H54 (cell line): ENCODE measurements at regions not wholly inside any gene's neighbourhood (a gene's known extent, or its start where the extent isn't known, plus 50 kb on each side); places are given as distances from the start of the nearest gene placed in this dataset.

Experiments
- DNase-seq: peaks from one replicate; pipeline ENCODE4 v3.0.0; 2011; ENCODE audit warnings: low spot score, mixed read lengths; ENCODE audit not compliant: insufficient read length
- FAIRE-seq: peaks from 3 replicates; lab custom pipeline; 2011; peaks lifted over from hg19 to GRCh38; lab: Jason Lieb, UNC
- POLR2A ChIP-seq: IDR thresholded peaks from 2 replicates; pipeline ENCODE4 v1.6.1; 2011; ENCODE audit warnings: low read depth, mild to moderate bottlenecking, low read length

DNA sequence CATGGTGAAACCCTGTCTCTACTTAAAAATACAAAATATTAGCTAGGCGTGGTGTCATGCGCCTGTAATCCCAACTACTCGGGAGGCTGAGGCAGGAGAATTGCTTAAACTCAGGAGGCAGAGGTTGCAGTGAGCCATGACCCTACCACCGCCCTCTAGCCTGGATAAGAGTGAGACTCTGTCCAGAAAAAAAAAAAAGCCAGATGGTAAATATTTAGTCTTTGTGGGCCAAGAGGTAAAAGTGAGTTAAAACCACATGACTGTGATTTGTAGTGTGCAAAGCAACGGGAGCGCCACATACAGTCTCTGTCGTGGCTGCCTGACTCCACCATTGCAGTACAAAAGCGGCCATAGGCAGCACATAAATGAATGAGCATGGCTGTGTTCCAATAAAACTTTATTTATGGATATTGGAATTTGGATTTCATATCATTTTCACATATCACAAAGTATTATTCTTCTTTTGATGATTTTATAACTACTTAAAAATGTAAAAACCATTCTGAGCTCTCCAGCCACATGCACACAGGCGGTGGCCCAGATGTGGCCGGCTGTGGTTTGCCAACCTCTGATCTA lies 51.8 kb upstream of the CASZ1 start:
- no peak for TF ChIP-seq POLR2A
- no peak for DNase-seq
- FAIRE-seq: no peak

DNA sequence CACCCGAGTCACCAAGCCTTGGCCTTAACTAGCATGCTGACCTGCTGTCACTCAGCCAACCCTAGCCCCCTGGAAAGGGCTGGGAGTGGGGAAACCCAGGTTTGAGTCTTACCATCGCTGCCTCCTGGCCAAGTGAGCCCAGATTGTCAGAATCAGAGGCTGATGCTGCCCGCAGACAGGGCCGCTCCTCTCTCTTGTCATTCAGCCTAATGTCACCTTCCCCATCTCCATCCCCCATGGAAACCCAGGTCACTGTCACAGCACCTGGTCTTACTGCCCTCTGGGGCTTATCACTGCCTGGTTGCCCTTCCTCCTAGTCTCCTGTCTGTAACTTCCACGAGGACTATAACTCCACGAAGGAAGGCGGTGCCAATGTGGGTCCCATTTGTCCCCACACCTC lies 53.6 kb upstream of the CASZ1 start:
- FAIRE-seq: no peak
- TF ChIP-seq POLR2A: no peak
- DNase-seq: no peak

DNA sequence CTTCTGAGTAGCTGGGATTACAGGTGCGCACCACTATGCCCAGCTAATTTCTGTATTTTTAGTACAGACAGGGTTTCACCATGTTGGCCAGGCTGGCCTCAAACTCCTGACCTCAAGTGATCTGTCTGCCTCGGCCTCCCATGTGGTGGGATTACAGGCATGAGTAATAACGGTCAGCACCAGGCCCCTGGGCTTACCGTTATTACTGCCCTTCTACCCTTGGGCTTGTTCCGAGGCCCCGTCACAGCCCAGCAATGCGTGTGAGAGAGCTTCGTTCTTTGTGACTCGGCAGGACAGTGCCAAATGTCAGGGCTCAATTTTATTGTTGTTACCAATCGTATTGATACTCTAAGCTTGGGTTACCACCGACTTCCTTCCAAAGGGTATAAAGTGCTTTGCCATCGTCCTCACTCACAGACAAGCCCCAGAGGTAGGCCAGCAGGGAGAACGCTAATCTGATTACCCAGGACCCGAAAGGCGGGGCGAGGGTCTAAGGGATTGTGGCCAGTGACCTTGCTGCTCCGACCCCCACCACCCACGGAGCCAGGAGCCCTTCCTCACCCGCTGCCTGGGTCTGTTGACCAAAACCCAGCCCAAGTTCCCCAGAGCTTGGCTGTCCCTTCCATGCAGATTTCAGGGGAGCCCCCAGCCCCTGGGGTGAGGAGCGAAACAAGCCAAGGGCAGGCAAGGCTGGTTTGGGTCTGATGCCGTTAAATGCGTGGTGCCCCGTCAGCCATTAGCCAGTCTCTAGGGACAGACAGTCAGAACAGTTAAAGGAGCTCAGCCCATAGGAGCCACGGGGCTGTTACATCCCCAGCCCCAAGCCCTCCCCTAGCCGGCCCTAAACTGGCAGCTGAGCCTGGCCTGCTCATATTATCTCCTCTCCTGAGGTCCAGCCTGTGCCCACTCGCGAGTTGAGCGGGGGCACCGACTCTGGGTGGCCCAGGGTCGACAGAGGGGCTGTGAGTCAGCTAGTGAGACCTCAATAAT lies 54.9 kb upstream of the CASZ1 start:
- FAIRE-seq (no peak), DNase-seq (no peak)
- no peak for TF ChIP-seq POLR2A

DNA sequence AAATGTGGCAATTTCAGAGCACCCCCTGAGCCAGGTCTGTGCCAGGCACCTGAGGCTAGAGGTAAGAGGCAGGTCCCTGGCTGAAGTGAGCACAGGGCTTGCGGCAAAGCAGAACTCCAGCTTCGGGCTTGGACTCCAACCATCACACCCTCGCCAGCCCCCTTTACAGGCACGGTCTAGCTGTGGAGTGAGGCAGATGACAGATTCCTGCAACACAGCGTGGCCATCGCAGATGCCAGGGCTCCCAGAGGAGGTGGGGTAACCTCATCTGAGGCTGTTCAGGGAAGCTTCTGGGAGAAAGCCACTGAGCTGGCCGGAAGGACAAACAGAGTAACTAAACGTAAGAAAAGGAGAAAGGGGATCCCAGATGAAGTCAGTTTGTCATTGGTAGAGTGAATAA lies 55.6 kb upstream of the CASZ1 start:
- FAIRE-seq (no peak), DNase-seq (no peak)
- TF ChIP-seq POLR2A: no peak

DNA sequence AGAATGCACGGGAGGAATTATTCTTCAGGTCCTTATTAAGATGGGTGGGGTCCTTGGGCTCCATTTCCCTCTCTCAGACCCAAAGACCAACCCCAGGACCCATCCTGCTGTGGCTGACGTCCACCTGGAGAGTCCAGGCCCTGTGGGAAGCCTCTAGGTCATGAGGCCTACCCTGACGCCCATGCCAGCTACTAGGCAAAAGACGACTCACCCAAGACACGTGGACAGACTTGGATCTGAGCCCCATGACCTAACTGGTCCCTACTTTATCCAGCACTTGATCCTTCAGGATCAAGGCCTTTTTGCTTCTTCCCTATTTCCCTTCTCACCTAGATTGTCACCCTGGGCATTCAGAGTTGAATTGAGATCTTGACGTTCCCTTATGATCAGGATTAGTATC lies 56.0 kb upstream of the CASZ1 start:
- FAIRE-seq: no peak
- no peak for TF ChIP-seq POLR2A
- no peak for DNase-seq

DNA sequence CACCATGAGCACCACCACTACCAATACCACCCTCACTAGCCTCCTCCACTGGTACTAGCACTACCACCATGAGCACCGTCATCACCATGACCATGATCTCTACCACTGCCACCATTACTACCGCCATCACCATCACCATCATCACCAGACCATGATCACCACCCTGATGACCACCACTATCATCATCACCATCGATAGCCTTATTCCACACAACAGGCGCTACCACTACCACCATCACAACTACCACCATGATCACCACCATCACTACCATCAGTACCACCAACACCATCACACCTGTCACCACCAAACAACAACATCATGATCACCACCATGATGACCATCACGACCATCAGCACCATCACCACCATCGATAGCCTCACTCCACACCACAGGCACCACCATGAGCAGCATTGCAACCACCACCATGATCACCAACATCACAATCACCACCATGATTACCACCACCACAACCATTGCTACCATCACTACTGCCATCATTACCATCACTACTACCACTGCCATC lies 56.6 kb upstream of the CASZ1 start:
- TF ChIP-seq POLR2A: no peak
- DNase-seq (no peak), FAIRE-seq (no peak)

DNA sequence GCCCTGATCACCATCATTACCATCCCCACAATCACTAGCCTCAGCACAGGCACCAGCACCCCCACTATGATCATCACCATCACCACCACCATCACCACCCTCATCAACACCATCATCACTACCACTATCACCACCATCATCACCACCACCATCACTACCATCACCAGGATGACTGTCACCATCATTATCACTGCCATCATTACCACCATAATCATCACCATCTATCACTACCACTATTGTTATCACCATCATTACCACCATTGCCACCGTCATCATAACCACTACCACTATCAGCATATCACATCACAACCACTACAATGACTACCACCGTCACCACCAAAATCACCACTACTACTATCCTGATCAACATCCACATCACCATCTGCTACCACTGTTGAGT lies 57.3 kb upstream of the CASZ1 start:
- DNase-seq (no peak), FAIRE-seq (no peak)
- TF ChIP-seq POLR2A: no peak

DNA sequence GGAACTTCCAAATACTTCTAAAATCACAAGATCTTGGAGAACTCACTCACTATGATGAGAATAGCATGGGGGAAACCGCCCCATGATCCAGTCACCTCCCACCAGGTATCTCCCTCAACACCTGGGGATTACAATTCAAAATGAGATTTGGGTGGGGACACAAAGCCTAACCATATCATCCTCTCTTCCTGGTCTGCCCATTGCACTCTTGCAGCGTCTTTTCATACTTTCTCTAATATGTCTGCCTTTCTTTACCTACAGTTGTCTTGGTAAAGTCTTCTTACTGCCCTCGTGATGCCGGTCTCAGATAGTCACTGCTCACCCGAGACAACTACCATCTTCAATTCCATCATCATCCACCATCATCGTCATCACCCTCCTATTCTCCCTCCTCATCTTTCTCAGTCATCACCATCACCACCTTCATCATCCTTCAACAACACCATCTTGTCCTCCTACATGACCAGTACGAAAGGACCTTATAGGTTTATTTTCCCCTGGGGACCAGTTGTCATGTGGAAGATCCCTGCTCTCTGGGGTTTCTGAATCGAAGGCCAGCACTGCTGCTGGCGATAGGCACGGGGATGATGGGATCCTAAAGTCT lies 58.5 kb upstream of the CASZ1 start:
- no peak for FAIRE-seq
- DNase-seq: no peak
- no peak for TF ChIP-seq POLR2A

DNA sequence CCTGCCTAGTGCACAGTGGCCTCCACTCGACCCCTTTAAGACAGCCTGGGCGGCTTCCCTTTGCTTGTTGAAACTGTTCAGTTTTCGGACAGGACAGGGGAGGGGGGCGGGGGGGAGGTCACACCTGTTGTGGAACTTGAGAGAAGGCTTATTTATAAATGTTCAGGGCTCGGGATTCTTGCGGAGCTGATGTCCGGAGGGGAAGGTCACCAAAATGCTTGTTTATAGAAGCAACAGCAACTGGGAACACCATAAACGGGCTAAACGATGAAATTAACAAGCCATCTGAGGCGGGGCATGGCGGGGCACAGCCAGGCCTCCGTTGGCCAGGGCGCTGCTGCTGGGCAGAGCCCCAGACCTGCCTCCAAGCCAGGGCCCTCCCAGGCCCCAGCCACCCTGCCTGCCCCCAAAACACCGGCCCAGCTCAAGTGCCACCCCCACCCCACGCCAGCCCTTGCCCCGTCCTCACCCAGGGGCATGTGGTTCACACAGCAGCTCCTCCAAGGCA lies 59.8 kb upstream of the CASZ1 start:
- FAIRE-seq (no peak), DNase-seq (no peak)
- TF ChIP-seq POLR2A: no peak

DNA sequence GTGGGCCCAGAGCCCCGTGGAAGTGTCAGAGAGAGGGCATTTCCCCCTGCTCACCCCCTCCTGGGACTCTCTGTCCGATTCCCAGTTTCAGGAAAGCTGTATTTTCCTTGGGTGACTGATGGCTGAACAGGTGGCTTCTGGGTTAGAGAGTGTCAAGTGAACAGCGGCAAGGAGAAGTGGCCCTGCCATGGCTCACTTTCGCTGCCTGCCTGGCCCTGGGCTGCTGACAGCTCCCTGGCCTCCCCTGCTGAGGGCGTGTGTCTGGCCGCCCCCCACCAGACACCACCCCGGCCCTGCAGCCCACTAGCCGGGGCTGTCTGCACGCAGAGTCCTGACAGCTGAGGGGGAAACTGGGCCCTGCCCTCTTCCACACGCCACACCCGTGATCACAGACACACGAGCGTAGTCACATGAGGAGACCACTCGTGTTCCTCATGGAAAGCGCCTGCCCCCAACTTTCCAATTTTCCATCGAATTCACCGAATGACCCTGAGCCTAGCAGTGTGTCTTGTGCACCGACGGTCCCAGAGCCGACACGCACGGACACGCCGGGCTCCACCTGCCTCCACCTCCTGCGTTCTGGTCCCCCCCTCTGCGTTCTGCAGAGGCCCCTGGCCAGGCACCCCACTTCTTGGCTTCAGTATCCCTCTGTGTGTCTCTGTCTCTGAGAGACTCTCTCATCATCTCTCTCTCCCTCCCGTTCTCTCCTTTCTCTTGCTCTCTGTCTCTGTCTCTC lies 60.6 kb upstream of the CASZ1 start:
- DNase-seq (no peak), FAIRE-seq (no peak)

DNA sequence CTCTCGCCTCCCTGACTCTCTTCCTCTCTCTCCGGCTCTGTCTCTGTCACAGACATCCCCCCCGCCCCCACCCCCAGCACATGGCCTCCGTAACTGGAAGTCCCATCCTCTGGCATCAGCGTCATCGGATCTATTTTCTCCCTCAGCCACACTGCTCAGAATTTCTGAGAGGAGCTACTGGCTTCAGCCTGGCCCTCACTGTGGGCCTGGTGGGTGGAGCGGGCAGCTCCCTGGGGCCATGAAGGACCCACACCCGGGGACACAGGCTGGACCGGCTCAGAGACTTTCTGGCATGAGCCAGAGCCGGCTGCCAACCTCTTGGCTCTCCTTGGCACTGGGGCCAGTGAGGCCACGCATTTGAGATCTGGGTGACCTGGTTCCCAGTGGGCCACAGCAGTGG lies 61.2 kb upstream of the CASZ1 start:
- no peak for DNase-seq
- TF ChIP-seq POLR2A: no peak
- FAIRE-seq: no peak

More for the DNA sequence above, 60.6 kb upstream of the CASZ1 start:
- TF ChIP-seq POLR2A: no peak

DNA sequence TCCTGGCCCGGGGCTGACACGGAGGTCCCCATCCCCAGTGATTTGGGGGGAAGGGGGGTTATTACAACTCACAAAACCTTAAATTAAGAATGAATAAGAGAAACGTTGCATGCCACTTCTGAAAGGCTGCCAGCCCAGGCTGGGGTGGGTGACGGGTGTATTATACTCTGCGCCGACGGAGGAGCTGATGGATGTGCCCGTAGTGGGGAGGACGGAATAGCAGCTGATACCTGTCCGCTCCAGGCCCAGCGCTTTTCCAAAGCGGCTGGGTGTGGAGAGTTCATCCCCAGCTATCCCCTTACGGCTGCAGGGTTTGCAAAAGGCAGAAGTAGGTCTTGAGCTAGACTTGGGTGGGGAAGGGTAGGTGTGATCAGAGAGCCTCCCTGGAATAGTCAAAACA lies 63.8 kb upstream of the CASZ1 start:
- DNase-seq (no peak), FAIRE-seq (no peak)
- TF ChIP-seq POLR2A: no peak

DNA sequence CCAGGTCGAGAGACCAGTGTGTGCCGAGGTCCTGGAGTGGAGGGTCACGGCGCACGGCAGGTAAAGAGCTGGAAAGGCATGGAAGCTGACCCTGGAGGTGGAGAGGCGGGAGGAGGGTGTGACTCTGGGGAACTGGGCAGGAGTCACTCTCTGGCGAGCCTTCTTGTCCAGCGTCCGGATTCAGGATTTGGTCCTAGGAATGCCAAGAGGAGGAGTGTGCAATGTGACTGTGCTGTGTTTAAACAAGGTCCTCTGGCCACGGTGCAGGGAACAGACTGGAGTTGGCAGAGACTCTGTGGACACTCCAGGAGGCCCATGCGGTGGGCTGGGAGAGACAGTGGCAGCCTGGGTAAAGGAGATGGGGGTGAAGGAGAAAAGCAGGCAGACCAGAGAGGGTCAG lies 64.2 kb upstream of the CASZ1 start:
- no peak for DNase-seq
- no peak for TF ChIP-seq POLR2A

More for the DNA sequence above, 64.2 kb upstream of the CASZ1 start:
- no peak for FAIRE-seq
